HuH-7 (cell line): ENCODE measurements at regions not wholly inside any gene's neighbourhood (a gene's known extent, or its start where the extent isn't known, plus 50 kb on each side); places are given as distances from the start of the nearest gene placed in this dataset.
A peak's percentile ranks its signal among the peaks of the same experiment; 100 is the strongest.

ENCODE experiments used
- DNase-seq: peaks from one replicate; pipeline ENCODE4 v3.0.0; 2011; ENCODE audit warnings: low spot score

DNA sequence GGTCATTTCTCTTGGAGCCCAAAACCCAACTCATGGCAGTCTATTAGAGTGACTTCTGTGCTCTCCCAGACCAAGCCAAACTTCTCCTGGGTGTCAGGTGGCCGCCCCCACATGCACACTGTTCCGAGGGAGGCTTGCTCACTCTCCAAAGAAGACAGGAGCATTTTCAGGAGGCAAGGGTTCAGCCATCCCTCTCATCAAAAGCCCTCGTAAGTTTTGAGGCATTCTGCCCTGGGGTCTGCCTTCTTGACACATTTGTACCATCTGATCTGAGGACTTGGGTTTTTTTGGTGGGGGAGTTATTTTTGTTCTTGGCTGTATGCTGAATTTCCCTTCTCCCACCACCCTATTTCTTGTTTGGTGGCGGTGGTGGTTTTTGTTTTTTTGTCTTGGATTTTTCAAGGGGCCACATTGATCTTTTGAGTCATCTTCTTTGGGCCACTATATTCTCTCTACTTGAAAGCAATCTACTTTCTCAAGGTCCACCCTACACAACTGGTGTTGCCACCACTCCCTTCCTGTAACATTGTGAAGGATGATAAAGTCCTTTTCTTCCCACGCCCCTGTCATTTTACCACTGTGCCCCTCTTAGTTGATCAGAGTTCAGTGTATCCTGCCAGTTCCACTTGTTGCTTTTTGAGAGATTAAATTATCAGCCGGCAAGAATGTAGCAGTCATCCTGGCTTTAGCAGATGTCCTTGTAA lies 255.8 kb downstream of the CYP26B1 start:
- no peak for DNase-seq

- no peak for DNase-seq
These were observed 256.5 kb downstream of the CYP26B1 start for GRCh38 chr2:71891155-71891554.

- DNase-seq, result no peak
These were observed 257.6 kb downstream of the CYP26B1 start for GRCh38 chr2:71889759-71890684.

DNA sequence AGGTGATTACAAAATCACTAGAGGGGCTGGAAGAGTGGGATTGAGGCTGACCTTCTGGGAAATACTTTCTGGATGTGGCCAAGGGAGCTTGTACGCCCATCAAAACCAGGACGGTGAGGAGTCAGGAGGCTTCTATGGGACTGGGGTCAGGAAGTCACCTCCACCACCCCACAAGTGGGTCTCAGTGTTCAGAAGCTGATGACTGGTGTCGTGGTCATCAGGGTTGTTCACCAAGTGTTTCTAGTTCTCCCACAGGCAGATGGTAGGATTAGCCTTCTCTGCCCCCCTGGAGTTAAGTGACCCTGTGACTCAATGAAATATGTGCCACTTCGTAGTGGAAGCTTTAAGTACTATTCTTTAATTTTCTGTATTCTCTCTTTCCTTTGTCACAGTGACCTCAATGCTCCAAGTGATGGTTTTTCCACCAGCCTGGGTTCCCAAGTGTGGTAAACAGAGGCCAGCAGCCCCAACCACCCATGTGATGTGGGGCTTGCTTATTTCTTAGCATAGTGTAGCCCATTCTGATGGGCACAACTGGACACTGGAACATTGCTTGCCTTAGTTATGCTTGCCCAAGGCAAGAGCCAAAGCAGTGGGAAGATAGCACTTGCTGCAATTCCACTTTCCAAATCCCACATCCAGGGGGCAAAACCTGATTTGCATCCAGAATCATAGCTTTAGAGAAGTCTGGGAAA lies 258.8 kb downstream of the CYP26B1 start:
- DNase-seq, result no peak

- DNase-seq, result no peak
These were observed 260.5 kb downstream of the CYP26B1 start for GRCh38 chr2:71887196-71887595.

DNA sequence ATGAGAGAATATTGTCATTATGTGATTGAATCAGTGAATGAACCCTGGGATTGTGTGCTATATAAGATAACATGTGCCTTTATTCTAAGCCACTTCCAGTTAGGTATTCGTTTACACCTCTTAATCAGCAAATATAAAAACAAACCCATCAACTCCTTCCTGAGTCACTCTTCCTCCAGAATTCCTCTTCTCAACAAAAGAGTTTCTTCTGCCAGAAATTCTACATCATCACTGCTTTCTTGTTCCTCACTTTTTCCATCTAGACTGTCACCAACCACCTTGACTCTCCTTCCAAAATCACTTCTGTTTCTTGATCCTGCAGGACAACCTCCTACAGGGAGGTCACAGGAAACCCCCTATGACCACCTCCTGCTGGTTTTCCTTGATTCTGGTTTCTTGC lies 261.4 kb downstream of the CYP26B1 start:
- DNase-seq, result no peak

DNA sequence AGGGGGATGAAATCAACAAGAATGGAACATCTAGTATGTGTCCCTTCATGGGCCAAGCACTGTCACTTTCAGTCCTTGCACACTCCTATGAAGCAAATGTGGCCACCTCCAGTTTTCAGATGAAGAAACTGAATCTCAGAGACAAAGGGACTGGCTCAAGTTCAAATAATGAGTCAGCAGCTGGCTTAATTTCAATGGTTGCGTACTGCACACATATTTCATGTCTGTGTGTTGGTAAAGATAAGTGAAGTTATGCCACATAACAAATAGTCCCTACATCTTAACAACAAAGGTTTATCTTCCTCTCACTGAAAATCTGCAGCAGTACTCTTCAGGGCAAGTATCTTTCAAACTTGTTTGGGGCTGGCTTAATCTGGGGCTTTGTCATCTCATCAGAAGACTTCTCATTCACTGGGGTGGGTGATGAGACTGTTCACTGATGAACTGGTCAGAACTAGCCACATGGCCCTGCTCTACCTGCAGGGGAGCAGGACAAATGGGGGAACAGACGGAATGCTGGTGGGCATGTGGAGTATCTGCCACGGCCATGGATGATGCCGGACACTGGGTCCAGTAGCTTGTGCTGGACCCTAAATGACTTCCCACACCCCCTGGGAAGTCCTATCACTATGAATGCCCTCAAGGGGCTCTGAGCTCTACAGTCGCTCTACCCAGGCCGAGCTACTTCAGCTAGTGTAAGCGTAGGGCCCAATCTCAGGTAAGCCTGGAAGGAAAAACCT lies 263.2 kb downstream of the CYP26B1 start:
- no peak for DNase-seq

DNA sequence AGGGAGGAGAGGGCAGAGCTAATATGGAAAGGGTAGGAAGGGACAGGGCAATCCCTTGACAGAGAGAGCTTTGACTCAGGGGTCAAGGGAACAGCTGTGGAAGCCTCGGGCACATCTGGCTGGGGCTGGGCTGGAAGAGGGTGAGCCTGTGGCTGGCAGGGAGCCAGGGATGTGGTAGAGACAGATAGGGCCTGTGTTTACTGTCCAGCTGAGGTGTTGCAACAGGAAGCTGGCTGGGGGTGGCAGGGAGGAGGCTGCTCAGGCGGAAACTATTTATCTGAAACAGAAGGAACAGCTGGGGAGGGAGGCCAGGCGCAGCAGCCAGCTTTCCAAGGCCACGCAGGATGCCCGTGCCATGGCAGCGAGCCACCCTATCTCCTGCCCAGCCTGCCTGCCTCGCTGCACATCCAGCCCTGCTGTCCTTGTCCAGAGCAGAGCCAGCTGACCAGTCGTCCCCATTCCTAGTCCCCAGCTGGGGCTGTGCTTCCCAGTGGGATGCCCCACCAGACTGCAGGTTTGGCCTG lies 264.7 kb downstream of the CYP26B1 start:
- DNase-seq, result peak; percentile 84

- DNase-seq, result no peak
These were observed 265.3 kb downstream of the CYP26B1 start for GRCh38 chr2:71882236-71882946.

DNA sequence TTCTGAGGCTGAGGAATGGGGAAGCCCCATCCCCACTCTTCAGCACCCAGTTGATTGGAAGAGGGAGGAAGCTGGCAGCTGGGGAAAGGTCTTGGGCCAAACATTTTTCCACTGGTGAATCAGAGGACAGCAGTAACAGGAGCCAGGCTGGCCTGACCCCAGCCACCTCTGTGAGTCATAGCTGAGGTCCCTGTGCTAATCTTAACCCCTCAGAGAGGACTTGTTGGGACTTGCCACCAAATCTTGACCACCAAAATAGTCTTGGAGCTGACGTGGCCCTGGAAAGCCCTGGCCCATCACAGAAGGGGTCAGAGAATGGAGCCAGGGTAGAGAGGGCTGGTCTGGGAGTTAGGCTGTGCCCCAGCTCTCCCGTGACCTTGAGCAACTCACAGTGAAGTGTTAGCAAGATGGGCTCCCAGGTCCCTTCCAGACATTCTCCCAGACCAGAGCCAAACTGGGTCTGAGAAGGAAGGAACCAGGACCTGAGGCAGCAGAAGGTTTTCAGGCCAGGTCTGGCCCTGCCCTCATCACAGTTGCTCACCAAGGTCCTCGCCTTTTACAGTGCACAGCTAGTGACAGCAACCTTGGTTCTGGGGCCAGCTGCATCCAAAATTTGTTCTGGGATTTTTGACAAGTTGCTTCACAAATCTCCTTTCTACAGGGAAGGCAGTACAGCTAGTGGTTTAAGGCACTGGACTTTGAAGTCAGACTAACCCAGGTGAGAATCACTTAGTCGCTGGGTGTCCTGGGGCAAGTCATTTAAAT lies 266.6 kb downstream of the CYP26B1 start:
- DNase-seq, result no peak

DNA sequence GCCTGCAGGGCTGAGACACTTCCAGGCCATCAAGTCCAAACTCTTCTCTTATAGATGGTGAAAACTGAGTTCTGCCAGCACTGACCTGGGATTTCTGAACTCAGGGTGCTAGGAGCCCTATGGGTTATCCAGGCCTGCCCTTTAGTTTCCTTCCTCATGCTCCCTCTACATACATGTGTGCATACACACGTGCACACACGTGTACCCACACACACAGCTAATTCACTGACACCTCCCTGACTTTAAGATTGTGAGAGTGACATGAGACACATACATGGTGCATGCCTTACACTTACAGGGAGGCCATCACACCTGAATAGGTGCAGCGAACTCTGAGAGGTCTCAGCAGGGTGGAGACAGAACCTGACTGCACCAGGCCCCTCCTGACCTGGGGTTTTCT lies 267.4 kb downstream of the CYP26B1 start:
- no peak for DNase-seq

DNA sequence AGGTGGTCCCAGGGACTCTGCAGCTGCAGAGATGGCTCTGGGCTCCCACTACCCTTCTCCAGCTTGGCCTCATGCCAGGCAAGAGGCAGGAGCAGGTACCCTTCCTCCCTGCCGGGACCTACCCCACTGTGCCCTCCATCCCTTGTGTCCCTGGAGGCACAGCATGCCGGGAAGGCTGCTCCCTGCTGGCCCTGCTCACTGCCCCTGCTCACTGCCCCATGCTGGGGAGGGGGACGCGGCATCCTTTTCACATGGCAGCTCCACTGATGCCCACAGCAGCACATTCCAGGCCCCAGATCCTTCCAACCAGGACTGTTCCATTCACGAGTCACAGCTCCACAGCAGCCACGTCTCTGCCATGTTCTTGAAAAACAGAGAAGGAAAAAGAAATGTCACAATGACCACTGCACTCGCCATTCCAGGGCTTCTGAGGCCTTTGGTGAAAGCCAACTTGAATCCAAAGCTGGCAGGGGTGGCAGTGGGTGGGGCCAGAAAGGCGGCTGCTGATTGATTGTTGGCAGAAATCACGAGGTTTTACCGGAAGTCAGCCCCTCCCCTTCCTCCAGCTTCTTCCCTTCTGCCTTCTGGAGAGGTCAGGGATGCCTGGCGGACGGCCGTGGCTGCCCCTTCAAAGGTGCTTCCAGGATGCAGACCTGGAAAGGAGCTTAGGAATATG lies 268.0 kb downstream of the CYP26B1 start:
- no peak for DNase-seq

DNA sequence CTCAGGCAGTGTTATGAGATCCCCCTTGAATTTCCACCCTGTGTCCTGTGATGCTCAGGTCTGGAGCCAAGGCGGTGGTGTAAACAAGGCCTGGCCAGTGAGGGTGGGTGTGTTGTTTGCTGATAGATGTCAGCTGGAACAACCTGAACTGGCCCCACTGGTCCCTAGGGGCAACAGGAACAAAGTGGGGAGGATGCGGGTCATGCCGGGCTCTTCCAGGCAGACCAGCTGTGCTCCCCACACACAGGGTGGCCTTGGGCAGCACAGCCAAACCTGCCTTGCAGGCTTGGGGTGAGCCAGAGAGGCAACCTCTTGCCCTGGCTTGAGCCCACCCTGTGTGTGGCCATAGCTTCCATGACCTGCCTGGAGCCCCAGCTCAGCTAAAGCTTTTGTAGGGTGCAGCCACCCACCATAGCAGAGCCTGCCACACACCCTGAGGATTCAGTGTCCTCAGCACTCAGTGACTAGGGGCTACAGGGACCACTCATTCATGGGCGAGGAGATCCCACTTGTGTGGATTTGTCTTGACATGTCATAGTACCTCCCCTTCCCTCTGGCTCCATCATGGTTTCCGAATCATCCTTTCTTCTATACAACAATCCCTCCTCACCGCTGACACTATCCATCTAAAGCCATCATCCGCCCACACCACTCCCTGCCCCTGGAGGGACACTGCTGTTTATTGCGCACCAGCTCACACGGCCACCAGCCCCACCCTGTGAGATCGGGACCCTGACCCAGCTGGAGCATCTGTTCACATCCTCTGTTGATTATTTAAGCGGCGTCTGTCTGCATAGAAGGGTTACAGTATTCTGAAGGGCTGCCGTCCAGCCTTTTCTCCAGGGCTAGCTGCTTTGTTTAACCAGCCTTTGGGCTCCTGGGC lies 268.8 kb downstream of the CYP26B1 start:
- DNase-seq, result no peak

- no peak for DNase-seq
These were observed 270.0 kb downstream of the CYP26B1 start for GRCh38 chr2:71877636-71878035.

DNA sequence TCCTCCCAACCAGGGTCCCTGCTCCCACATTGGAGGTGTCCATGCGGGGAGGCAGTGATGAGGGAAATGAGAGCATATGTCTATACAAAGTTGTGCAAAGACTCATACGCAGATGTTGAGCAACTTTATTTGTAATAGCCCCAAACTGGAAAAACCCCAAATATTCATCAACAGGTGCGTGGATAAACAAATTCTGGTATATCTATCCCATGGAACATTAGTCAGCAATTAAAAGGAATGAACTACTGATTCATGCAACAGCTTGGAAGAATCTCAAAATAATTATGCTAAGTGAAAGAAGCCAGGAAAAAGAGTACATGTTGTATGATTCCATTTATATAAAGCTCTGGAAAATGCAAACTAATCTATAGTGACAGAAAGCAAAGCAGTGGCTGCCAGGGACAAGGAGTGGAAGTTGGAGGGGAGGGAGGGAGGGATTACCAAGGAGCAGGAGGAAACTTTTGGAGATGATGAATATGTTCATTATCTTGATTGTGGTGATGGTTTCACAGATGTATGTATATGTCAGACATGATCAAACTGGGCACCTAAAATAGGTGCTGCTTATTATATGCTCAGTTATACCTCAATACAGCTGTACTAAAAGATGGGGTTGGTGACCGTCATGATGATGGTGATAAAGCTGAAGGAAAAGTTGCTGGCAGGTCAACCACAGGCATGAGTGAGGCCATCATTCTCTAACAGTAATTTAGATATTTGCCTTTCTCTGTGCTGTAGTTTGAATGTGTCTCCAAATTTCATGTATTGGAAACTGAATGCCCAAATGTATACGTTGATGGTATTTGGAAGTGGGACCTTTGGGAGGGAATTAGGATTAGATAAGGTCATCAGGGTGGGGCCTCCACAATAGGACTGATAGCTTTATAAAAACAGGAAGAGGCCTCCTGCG lies 270.9 kb downstream of the CYP26B1 start:
- DNase-seq, result no peak

DNA sequence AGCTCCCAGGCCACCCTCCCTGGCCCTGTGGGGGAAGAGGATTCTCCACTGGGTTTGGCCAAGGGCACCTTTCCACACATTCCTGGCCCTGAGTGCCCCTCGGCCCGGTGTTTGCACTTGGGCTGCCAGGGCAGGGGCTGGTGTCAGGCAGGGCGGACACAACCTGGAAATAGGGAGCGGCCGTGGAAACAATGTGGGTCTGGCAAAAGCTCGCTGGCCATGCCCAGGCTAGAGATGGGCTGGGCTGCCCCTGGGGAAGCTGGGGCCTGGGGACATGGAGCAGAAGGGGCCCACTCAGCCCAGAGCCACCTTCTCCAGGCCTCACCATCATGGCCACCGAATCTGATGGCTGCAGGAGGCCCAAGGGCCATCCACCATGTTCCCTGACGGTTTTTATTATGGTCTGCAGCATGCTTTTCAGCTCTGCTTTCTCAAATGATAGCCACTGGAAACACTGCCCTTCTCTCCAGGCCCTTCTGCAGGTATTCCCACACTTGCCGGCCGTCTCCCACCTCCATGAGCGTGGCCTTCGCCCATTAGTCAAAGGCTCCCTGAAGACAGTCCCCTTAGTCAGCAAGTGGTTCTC lies 275.1 kb downstream of the CYP26B1 start:
- no peak for DNase-seq

- no peak for DNase-seq
These were observed 282.2 kb downstream of the CYP26B1 start for GRCh38 chr2:71865391-71865965.
